Activated T-cell treated with anti-CD3 and anti-CD28 coated beads for 4 hours (primary cell): ENCODE measurements at regions not wholly inside any gene's neighbourhood (a gene's known extent, or its start where the extent isn't known, plus 50 kb on each side); places are given as distances from the start of the nearest gene placed in this dataset.
"Not testable (repeated sequence)": the region's sequence is repeated elsewhere in the genome, so short reads cannot be mapped to it uniquely, and the experiment has no call there.

Experiments used
- DNase-seq: peaks from one replicate; pipeline ENCODE4 v3.0.0-alpha.2; 2020

DNA sequence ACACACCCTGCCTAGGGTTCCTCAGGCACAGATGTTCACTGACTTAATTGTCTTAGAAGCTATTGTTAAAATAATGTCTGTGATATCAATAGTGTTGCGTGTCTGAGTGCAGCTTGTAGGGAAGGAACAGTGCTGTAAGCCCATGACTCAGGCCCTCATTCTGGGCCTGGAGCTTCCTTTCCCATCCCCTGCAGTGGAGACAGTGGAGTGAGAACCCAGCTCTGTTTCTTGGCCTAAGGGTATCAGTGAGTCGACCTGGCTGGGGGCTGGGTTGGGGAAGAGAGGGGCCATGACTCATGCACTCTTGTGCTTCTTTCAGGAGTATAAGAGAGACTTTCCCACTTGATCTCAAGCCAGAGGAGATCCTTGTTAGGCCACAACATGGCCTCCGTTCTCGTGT lies 106.8 kb downstream of the HRH4 start:
- DNase-seq, result no peak

DNA sequence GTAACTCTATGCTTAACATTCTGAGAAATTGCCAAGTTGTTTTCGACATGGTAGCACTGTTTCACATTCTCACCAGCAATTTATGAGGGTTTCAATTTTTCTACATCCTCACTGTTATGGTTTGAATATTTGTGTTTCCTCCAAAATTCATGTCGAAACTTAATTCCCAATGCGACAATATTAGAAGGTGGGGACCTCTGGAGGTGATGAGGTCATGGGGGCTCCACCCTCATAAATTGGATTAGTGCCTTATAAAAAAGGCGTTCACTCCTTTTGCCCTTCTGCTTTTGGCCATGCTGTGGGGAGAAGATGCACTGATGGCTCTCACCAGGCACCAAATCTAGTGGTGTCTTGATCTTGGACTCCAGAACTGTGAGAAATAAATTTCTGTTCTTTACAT lies 110.3 kb downstream of the HRH4 start:
- no peak for DNase-seq

- DNase-seq, result no peak
Observed at GRCh38 chr18:24582771-24583170, 122.3 kb downstream of the HRH4 start.

GRCh38 chr18:24584205-24584604 lies 123.8 kb downstream of the HRH4 start:
- DNase-seq, result no peak

DNA sequence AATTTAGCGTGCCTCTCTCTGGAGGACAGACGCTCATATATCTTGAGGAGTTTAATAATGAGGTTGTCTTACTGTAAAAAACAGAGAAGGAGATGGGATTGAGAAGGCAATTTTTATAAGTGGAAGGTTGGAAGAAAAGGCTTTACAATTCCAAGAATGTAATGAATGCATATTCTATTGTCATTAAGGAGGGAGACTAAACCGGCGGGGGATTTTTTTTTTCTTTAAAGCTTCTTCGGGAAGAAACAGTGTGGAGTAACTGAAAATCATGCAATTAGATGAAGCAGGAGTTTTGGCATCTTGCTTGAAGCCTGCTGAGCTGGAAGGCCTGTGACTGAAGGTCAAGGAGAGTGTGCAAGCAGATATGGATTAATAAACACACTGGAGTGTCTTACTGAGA lies 124.4 kb downstream of the HRH4 start:
- no peak for DNase-seq

DNA sequence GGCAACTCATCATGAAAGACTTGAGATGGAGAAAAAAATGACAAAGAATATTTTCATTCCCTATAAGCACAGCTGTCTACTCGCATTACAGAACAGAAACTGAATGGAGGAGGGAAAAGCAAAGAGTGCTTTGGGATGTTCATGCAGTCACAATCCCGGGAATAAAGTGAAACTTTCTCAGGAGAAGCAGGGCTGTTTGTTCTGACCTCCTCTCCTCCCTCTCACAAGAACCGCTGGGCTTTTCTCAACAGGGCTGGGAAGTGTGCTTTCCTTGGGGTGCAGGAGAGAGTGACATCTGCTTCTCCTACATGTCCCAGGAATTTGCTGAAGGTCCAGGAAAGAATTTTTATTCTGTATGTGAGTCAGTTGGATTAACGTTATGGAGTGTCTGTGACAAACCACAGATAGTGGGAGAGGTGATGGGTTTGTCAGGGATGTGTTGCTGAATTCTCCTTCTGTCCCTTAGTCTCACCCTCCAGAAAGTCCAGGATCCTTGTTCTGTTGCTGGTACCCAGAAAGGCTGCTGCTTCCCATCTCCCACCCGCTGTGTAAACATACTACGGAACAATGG lies 125.6 kb downstream of the HRH4 start:
- DNase-seq, result no peak

DNA sequence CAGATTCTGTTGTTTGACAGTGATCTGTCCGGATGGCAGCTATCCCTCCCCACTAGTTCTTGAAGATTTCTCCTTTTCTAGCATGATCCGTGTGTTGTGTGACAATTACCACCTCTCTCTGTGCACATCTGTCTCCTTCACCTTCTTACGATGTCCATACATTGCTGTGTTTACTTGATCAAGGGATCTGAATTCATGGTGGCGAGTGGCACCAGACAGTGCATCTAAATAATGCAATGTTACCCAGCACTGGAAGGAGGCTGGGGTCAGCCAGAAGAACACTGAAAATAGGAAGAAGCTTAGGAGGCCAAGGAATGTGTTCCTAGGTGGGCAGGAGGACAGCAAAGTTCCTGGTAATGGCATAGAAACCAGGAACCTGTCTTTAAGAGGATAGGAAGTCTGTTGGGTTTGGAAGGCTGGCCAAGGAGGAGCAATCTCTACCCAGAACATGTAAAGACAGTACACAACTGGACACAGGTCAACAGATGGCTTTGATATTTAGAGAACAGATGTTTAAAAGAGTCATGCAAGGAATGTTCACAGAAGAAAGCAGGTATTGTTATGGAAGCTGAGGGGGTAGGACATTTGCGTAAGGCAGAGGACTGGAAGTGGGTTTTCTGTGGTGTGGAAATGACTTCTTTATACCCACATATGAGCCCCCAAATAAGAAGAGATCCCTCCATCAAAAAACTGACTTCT lies 126.4 kb downstream of the HRH4 start:
- DNase-seq, result no peak

GRCh38 chr18:24588440-24588839 lies 128.0 kb downstream of the HRH4 start:
- no peak for DNase-seq

DNA sequence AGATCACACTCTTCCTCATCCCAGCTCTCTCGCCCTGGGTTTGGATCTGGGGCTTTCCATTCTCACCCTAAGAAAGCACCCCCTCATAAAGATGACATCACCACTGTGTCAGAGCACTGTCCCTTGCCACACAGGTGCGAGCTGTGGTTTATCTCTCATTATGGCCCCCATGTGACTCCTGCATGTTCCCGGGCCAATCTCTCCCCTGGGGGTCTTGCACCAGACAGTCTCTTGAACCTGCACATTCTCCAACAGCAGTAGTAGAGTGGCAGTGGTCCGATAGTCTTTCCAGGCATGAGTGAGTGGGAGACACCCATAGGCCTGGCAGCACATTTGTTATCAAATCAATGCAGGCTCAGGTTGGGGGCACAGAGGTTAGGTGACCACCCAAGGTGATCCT lies 130.5 kb downstream of the HRH4 start:
- DNase-seq, result no peak

- DNase-seq, result no peak
Observed at GRCh38 chr18:24593401-24593800, 133.0 kb downstream of the HRH4 start.

DNA sequence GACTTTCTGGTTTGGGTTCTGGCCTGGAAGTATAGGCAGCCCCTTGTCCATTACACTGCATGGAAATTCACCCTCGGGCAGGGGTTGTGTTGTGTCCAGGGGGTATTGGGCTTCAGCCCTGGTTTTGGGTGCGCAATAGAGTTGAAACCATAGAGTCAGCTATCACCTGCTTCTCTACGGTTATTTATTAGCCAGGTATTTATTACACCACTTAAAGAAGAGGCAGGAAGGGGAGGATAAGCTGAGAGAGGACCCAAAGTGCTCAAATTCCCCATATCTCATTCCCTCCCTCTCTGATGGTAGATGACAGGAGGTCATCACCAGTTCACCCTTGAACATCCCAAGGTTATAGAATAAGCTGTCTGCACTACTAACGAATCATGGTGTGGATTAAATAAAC lies 133.4 kb downstream of the HRH4 start:
- DNase-seq, result no peak

- DNase-seq, result no peak
Observed at GRCh38 chr18:24595561-24596031, 135.2 kb downstream of the HRH4 start.

DNA sequence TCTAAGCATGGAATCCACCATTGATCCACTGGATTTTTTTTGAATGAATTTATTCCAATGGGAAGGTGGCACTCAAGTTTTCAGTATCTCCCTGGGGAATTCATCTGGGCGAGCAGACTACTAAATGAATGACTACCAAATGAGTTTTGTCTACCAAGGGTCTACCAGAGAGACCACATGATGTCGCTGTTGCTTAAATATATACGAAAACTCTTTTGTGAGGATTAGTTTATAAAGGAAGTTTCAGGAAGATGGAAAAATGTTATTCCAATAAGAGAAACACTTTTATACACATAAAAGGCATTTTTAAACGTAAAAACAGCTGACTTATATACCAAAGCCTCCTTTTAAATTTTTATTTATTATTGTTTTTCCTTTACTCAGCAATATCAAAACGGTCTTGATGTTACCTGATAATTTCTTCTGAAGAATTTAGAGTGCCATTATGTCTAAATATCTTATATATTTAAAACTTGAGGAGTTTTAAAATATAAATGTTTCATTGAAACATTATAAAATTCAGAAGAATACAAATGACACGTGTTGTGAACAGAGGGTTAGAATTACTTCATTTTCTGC lies 139.7 kb downstream of the HRH4 start:
- no peak for DNase-seq

DNA sequence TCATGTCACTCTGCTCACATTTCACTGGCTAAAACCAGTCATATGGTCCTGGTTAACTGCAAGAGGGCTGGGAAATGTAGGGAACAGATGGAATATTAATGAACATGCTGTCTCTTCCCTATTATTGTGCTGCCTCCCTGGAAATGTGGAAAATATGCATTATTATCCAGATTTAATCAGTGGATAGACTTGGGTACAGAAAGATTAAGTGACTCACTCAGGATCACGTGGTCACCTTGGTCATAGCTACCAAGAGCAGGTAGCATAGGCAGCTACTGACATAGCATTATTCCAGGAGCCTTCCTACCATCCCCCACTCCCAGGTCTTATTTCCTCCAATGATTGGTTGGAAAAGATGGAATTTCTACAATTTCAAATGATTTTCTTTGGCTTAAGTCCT lies 141.1 kb downstream of the HRH4 start:
- DNase-seq, result no peak

DNA sequence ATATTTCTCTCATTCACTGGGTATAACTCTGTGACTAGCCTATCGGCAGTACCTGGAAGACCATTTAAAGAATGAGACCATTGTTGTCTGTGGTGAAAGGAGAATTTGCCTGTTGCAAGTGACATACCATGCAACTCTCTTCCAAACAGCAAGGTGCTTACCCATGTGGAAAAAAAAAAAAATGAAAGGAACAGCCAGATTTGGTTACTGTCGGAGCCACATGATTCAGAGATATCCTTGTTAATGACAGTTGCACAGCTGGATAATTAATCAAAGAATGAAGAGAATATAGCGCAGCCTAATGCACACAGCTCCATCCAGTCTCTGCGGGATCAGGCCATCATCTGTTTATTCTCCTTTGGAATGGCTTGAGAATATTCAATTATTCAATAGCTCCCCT lies 141.8 kb downstream of the HRH4 start:
- no peak for DNase-seq

DNA sequence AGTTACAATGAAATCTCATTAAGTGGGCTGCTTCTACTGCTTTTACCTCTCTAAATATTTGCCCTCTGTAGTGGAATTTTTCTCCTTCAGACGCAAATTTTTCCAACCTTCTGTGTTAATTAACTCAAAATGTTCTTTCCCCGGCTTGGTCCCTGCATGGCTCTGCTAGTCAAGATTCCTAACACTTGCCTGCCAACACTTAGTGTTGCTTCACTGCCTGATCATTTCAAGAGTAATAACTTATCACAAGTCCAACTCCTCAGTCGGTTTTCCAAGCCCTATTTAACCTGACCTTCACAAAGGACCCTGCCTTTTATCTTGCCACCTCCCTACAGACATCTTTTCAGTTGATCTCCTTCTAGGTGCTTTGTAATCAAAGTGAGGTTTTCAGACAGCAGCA lies 142.7 kb downstream of the HRH4 start:
- DNase-seq, result no peak

- no peak for DNase-seq
Observed at GRCh38 chr18:24605444-24605843, 145.0 kb downstream of the HRH4 start.

- no peak for DNase-seq
Observed at GRCh38 chr18:24609254-24609653, 148.8 kb downstream of the HRH4 start.

DNA sequence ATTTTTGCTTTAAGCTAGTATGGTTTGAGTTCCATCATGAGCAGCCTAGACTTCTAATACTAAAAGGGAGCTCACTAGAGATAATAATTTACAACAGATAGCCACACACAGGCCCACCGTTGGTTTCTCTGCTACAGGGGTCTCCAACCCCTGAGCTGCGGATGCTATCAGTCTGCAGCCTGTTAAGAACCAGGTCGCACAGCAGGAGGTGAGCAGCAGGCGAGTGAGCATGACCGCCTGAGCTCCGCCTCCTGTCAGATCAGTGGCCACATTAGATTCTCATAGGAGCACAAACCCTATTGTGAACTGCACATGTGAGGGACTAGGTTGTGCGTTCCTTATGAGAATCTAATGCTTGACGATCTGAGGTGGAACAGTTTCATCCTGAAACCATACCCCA lies 150.6 kb downstream of the HRH4 start:
- no peak for DNase-seq

DNA sequence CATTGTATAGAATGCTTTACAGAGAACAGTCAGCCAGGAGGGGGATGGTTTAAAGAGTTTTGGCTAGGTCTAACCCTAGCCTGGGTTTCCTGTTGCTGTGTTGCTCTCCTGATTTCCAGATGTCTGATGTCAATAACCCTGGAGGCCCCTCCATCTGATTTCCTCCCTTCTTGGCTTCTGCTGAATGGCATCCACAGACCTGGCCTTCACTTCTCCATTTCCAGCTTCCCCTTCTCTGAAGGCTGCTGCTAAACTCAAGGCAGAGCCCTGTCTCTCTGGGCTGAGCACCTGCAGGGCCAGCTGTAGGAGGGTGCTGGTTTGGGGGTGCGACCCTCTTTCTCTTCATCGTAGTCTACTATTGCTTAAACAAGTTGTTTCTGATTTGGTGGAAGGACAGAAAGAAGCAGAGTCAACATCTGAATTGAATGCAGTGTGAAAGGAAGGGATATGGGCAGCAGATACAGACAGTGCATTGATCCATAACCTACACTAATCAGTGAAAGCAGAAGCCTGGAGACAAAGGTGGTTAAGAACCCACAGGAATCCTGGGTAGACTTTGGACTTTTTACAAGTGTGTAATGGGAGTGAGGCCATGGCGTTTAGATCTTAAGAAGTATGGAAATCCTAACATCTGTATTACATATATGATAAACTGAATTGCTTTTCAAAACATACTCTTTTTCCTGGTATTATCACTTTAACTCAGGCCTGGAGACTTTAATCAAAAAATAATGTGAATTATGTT lies 153.6 kb downstream of the HRH4 start:
- DNase-seq, result no peak

DNA sequence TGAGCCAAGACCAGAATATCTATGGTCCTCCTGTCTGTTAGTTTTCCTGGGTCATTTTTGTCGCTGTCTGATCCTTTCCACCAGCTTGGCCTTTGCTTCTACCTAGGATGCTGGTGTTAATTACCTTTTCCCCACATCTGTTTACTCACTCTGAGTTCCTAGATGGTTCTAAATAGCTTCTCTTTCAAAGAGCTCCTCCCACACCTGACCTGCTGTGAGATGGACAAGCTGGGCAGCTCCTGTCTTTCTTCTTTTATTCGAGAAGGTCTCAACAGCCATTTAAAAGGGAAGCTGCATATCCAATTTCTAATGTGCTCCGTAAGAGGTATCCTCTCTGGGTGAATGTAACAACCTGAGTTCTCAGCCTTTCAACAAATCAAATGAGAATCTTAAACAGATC lies 156.2 kb downstream of the HRH4 start:
- no peak for DNase-seq

DNA sequence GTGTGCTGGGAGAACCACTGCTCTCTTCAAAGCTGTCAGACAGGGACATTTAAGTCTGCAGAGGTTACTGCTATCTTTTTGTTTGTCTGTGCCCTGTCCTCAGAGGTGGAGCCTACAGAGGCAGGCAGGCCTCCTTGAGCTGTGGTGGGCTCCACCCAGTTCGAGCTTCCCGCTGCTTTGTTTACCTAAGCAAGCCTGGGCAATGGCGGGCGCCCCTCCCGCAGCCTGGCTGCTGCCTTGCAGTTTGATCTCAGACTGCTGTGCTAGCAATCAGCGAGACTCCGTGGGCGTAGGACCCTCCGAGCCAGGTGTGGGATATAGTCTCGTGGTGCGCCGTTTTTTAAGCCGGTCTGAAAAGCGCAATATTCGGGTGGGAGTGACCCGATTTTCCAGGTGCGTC lies 164.0 kb downstream of the HRH4 start:
- DNase-seq, result not testable (repeated sequence)

- no peak for DNase-seq
Observed at GRCh38 chr18:24627644-24628315, 167.3 kb downstream of the HRH4 start.
